Hepatocyte (in vitro differentiated cells): ENCODE measurements at regions not wholly inside any gene's neighbourhood (a gene's known extent, or its start where the extent isn't known, plus 50 kb on each side); places are given as distances from the start of the nearest gene placed in this dataset.

Experiments used
- DNase-seq: peaks from one replicate; pipeline ENCODE4 v3.0.0-alpha.2; 2016; ENCODE audit warnings: low spot score
- H2AFZ ChIP-seq: fragments of 200-600 bp; sonication (generic); 2 replicates; pipeline ENCODE4 v1.6.0; 2016; ENCODE audit warnings: antibody characterized with exemption, mild to moderate bottlenecking
- H3K27ac ChIP-seq: fragments of 200-600 bp; sonication (generic); 2 replicates; pipeline ENCODE4 v1.5.1; 2016; ENCODE audit warnings: mild to moderate bottlenecking
- H3K27me3 ChIP-seq: fragments of 200-600 bp; sonication (generic); 2 replicates; pipeline ENCODE4 v1.6.1; 2016
- H3K36me3 ChIP-seq: fragments of 200-600 bp; sonication (generic); replicated peaks from 2 replicates; pipeline ENCODE4 v1.5.1; 2016; ENCODE audit warnings: low read depth; ENCODE audit not compliant: insufficient read depth
- H3K4me1 ChIP-seq: fragments of 200-600 bp; sonication (generic); 2 replicates; pipeline ENCODE4 v1.5.1; 2016; ENCODE audit warnings: mild to moderate bottlenecking, moderate library complexity; ENCODE audit not compliant: insufficient read depth
- H3K4me2 ChIP-seq: fragments of 200-600 bp; sonication (generic); 2 replicates; pipeline ENCODE4 v1.6.0; 2016
- H3K4me3 ChIP-seq: fragments of 200-600 bp; sonication (generic); 2 replicates; pipeline ENCODE4 v1.5.1; 2016; ENCODE audit warnings: mild to moderate bottlenecking
- H3K79me2 ChIP-seq: fragments of 200-600 bp; sonication (generic); 2 replicates; pipeline ENCODE4 v1.6.0; 2017; ENCODE audit warnings: mild to moderate bottlenecking
- H3K9me2 ChIP-seq: fragments of 200-600 bp; sonication (generic); replicated peaks from 2 replicates; pipeline ENCODE4 v1.6.0; 2017; ENCODE audit warnings: mild to moderate bottlenecking; ENCODE audit not compliant: insufficient read depth
- H3K9me3 ChIP-seq: fragments of 200-600 bp; sonication (generic); 2 replicates; pipeline ENCODE4 v1.5.1; 2016; ENCODE audit warnings: low read depth, mild to moderate bottlenecking
- H4K20me1 ChIP-seq: fragments of 200-600 bp; sonication (generic); 2 replicates; pipeline ENCODE4 v1.6.0; 2016; ENCODE audit warnings: mild to moderate bottlenecking; ENCODE audit not compliant: insufficient read depth, poor library complexity, severe bottlenecking
- EZH2 ChIP-seq: fragments of 200-600 bp; sonication (generic); IDR thresholded peaks from 2 replicates; pipeline ENCODE4 v1.6.1; 2016; ENCODE audit warnings: antibody characterized with exemption, mild to moderate bottlenecking, borderline replicate concordance
- EZH2phosphoT487 ChIP-seq: fragments of 200-600 bp; sonication (generic); IDR thresholded peaks from one replicate; pipeline ENCODE4 v1.6.1; 2018; ENCODE audit warnings: antibody characterized with exemption, mild to moderate bottlenecking, low read depth, moderate library complexity; ENCODE audit not compliant: unreplicated experiment, severe bottlenecking
- WGBS: methylation state at CpG from one replicate; pipeline ENCODE4 v1.1.6; 2016; ENCODE audit warnings: low lambda C conversion rate; ENCODE audit errors: missing lambda C conversion rate; 5-methylcytosine and 5-hydroxymethylcytosine counted together
- TF ChIP-seq, protein P1 (sequence below): fragments of 200-600 bp; sonication (generic); IDR thresholded peaks from 2 replicates; pipeline ENCODE4 v1.5.1; 2016; ENCODE audit warnings: antibody characterized with exemption, mild to moderate bottlenecking; ENCODE audit not compliant: poor library complexity

GRCh38 chr5:3234566-3234965 is 361.1 kb upstream of the IRX1 start:
- Histone ChIP-seq H3K9me2 (no peaks in the 10 kb centered on the region), H3K36me3 (no peaks in the 10 kb centered on the region), H3K4me2 (no peak overlapping the region), H3K4me1 (no peaks in the 10 kb centered on the region), H3K9me3 (no peaks in the 10 kb centered on the region), H3K27ac (no peak overlapping the region), H4K20me1 (no peaks in the 10 kb centered on the region), H2AFZ (no peak overlapping the region), H3K79me2 (no peaks in the 10 kb centered on the region), H3K4me3 (no peak overlapping the region), H3K27me3 (no peaks in the 10 kb centered on the region)
- TF ChIP-seq EZH2phosphoT487 = no peak
- TF ChIP-seq, protein P1, sequence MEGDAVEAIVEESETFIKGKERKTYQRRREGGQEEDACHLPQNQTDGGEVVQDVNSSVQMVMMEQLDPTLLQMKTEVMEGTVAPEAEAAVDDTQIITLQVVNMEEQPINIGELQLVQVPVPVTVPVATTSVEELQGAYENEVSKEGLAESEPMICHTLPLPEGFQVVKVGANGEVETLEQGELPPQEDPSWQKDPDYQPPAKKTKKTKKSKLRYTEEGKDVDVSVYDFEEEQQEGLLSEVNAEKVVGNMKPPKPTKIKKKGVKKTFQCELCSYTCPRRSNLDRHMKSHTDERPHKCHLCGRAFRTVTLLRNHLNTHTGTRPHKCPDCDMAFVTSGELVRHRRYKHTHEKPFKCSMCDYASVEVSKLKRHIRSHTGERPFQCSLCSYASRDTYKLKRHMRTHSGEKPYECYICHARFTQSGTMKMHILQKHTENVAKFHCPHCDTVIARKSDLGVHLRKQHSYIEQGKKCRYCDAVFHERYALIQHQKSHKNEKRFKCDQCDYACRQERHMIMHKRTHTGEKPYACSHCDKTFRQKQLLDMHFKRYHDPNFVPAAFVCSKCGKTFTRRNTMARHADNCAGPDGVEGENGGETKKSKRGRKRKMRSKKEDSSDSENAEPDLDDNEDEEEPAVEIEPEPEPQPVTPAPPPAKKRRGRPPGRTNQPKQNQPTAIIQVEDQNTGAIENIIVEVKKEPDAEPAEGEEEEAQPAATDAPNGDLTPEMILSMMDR = no peak
- no peak for TF ChIP-seq EZH2
- DNase-seq = no peak
- WGBS = 91% methylated on average over 9 of the region's 9 CpGs

DNA sequence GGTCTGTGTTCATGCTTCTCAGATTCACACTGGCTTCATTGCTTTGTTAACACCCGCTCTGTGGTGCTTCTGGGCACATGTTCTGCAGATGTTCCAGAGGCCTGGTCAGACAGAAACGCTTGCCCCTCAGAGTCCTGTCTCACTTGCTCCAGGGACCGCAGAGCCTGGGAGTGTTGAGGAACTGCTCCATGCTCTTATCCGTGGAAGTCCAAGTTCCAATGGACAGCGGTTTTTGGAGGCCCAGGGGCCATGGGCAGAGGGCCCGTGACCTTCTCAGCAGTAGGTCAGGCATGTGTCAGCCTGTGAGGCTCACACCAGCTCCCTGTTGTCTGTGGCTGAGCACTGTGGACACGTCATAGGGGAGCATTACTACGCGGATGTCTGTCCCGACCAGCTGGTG is 364.7 kb upstream of the IRX1 start:
- no peak overlapping the region for H3K27ac ChIP-seq
- no peaks in the 10 kb centered on the region for H3K9me2 ChIP-seq
- H3K4me1 ChIP-seq = no peaks in the 10 kb centered on the region
- H3K4me2 ChIP-seq = no peak overlapping the region
- no peaks in the 10 kb centered on the region for H3K79me2 ChIP-seq
- WGBS = 92% methylated on average over 10 of the region's 10 CpGs
- H3K36me3 ChIP-seq = no peaks in the 10 kb centered on the region
- TF ChIP-seq EZH2 (no peak), EZH2phosphoT487 (no peak)
- TF ChIP-seq, protein P1 = no peak
- H3K9me3 ChIP-seq = no peaks in the 10 kb centered on the region
- no peaks in the 10 kb centered on the region for H4K20me1 ChIP-seq
- no peak overlapping the region for H3K4me3 ChIP-seq
- no peaks in the 10 kb centered on the region for H3K27me3 ChIP-seq
- DNase-seq = no peak
- H2AFZ ChIP-seq = no peak overlapping the region

DNA sequence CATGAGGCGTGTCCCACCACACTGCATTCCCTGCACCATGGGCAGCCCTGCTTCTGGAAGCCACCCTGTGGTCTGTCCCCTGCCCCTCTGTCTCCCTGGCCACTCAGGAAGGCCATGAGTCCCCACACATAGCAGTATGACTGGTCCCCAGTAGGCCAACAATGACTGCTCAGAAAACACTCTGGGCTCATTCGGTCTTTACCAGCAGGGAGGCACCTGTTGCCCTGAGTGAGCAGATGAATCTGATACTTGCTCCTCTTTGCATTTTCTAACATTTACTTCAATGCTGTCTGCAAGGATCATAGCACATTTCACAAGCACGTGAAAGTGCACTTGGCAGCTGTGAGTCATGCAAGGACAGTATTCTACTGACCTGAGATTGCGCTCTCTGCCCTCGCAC is 365.4 kb upstream of the IRX1 start:
- 78% methylated on average over 5 of the region's 5 CpGs for WGBS
- H3K79me2 ChIP-seq = no peaks in the 10 kb centered on the region
- no peak for DNase-seq
- H3K4me2 ChIP-seq = no peak overlapping the region
- H3K36me3 ChIP-seq = no peaks in the 10 kb centered on the region
- no peaks in the 10 kb centered on the region for H3K4me1 ChIP-seq
- H4K20me1 ChIP-seq = no peaks in the 10 kb centered on the region
- no peak overlapping the region for H3K4me3 ChIP-seq
- no peak overlapping the region for H2AFZ ChIP-seq
- H3K9me2 ChIP-seq = no peaks in the 10 kb centered on the region
- no peaks in the 10 kb centered on the region for H3K27me3 ChIP-seq
- H3K9me3 ChIP-seq = no peaks in the 10 kb centered on the region
- TF ChIP-seq EZH2phosphoT487 (no peak), EZH2 (no peak)
- TF ChIP-seq, protein P1 = no peak
- H3K27ac ChIP-seq = no peak overlapping the region
